Neuronal stem cell (in vitro differentiated cells): ENCODE measurements at regions not wholly inside any gene's neighbourhood (a gene's known extent, or its start where the extent isn't known, plus 50 kb on each side); places are given as distances from the start of the nearest gene placed in this dataset.

Experiments
- DNase-seq: peaks from one replicate; pipeline ENCODE4 v3.0.0-alpha.2; 2013; ENCODE audit warnings: low spot score
- H2AFZ ChIP-seq: one replicate; pipeline ENCODE4 v1.6.1; 2013; ENCODE audit warnings: mild to moderate bottlenecking, low read length, inconsistent platforms
- H2AK5ac ChIP-seq: 2 replicates; pipeline ENCODE4 v1.6.1; 2013; ENCODE audit warnings: low read depth, mild to moderate bottlenecking, inconsistent platforms, low read length, moderate library complexity, mixed read lengths
- H2BK120ac ChIP-seq: 2 replicates; pipeline ENCODE4 v1.6.1; 2013; ENCODE audit warnings: low read depth, mild to moderate bottlenecking, inconsistent platforms, low read length, moderate library complexity, mixed read lengths
- H2BK12ac ChIP-seq: one replicate; pipeline ENCODE4 v1.6.1; 2013; ENCODE audit warnings: low read length, inconsistent platforms
- H2BK15ac ChIP-seq: 2 replicates; pipeline ENCODE4 v1.6.1; 2013; ENCODE audit warnings: mild to moderate bottlenecking, low read length, inconsistent platforms, mixed read lengths
- H2BK5ac ChIP-seq: one replicate; pipeline ENCODE4 v1.6.1; 2013; ENCODE audit warnings: inconsistent platforms, mild to moderate bottlenecking, low read length, moderate library complexity
- H3K14ac ChIP-seq: one replicate; pipeline ENCODE4 v1.6.1; 2013; ENCODE audit warnings: low read length, inconsistent platforms
- H3K18ac ChIP-seq: 2 replicates; pipeline ENCODE4 v1.6.1; 2013; ENCODE audit warnings: low read length, inconsistent platforms
- H3K23ac ChIP-seq: 2 replicates; pipeline ENCODE4 v1.6.1; 2013; ENCODE audit warnings: low read depth, mild to moderate bottlenecking, mixed read lengths, low read length, inconsistent platforms; ENCODE audit not compliant: poor library complexity
- H3K27ac ChIP-seq: replicated peaks from 3 replicates; pipeline ENCODE4 v1.5.1; 2013; ENCODE audit warnings: low read length, inconsistent platforms
- H3K27me3 ChIP-seq, 3 experiments: 2 replicates each; pipeline ENCODE4 v1.6.1; 2013; ENCODE audit warnings: low read length in 3 of 3, mild to moderate bottlenecking in 2 of 3, inconsistent platforms in 1 of 3, low read depth in 1 of 3, mixed read lengths in 1 of 3, moderate library complexity in 1 of 3; ENCODE audit not compliant: control insufficient read depth in 3 of 3, insufficient read depth in 3 of 3
- H3K36me3 ChIP-seq, 2 donors: replicated peaks in 1 of 2; 2 replicates each; pipeline ENCODE4 v1.6.1; 2013; ENCODE audit warnings: low read length in 2 of 2; ENCODE audit not compliant: control insufficient read depth in 2 of 2, insufficient read depth in 2 of 2
- H3K4ac ChIP-seq: 2 replicates; pipeline ENCODE4 v1.6.1; 2013; ENCODE audit warnings: inconsistent platforms, mild to moderate bottlenecking, low read length, moderate library complexity
- H3K4me1 ChIP-seq, 2 donors: 1 replicate in 1 of 2; 2 replicates in 1 of 2; pipeline ENCODE4 v1.6.1; 2013; ENCODE audit warnings: low read length in 2 of 2, low read depth in 1 of 2; ENCODE audit not compliant: control insufficient read depth in 2 of 2, insufficient read depth in 1 of 2
- H3K4me2 ChIP-seq: one replicate; pipeline ENCODE4 v1.6.1; 2013; ENCODE audit warnings: mild to moderate bottlenecking, low read length, inconsistent platforms; ENCODE audit not compliant: insufficient read depth, poor library complexity, severe bottlenecking
- H3K4me3 ChIP-seq, 2 donors: 2 replicates each; pipeline ENCODE4 v1.5.1; 2013; ENCODE audit warnings: low read length in 2 of 2, mild to moderate bottlenecking in 2 of 2, inconsistent platforms in 1 of 2, moderate library complexity in 1 of 2
- H3K79me1 ChIP-seq: one replicate; pipeline ENCODE4 v1.6.1; 2013; ENCODE audit warnings: low read depth, mild to moderate bottlenecking, inconsistent platforms, low read length, moderate library complexity
- H3K9ac ChIP-seq: one replicate; pipeline ENCODE4 v1.6.1; 2013; ENCODE audit warnings: mild to moderate bottlenecking, low read depth, low read length, inconsistent platforms; ENCODE audit not compliant: poor library complexity
- H3K9me3 ChIP-seq, 2 donors: replicated peaks in 1 of 2; 2 replicates each; pipeline versions ENCODE3 to v1.6.1; 2013; ENCODE audit warnings: low read length in 2 of 2, mild to moderate bottlenecking in 2 of 2, inconsistent platforms in 1 of 2, low read depth in 1 of 2, mixed read lengths in 1 of 2, moderate library complexity in 1 of 2; ENCODE audit not compliant: control insufficient read depth in 2 of 2, insufficient read depth in 1 of 2
- H4K8ac ChIP-seq: one replicate; pipeline ENCODE4 v1.6.1; 2013; ENCODE audit warnings: low read depth, mild to moderate bottlenecking, inconsistent platforms, low read length, moderate library complexity
- H4K91ac ChIP-seq: one replicate; pipeline ENCODE4 v1.6.1; 2013; ENCODE audit warnings: low read length, low read depth, mild to moderate bottlenecking, inconsistent platforms; ENCODE audit not compliant: poor library complexity
- WGBS, 2 donors: extraction: QIAGEN DNeasy Blood & Tissue Kit; methylation state at CpG; one replicate each; pipeline ENCODE4 v1.1.7; 2013; ENCODE audit warnings: missing lambda C conversion rate in 2 of 2, mixed read lengths in 1 of 2; ENCODE audit not compliant: insufficient read length in 2 of 2, insufficient replicate concordance in 1 of 2; ENCODE audit errors: extremely low coverage in 2 of 2; 5-methylcytosine and 5-hydroxymethylcytosine counted together

DNA sequence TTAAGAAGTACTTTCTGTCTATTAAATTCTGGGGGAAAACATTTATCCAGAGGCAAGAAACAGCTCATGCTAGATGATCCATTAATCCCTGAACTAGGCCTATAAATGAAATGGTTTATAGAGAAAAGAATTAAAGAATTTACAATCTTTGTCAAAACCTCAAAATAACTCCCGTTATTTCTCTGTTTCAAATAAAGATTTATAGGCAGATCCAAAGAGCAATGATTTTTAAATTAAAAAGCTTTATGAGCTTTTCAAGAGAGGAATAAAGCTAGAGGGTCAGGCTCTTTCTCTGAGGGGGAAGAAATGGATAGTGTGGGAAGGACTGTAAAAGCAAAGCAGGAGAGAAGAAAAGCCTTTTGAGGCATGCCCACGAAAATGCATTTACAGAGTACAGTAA is 82.5 kb upstream of the OGFRL1 start:
- Histone ChIP-seq H3K79me1 (no peaks in the 10 kb centered on the region), H2BK5ac (no peak overlapping the region), H3K14ac (no peak overlapping the region), H3K9me3 (no peaks in the 10 kb centered on the region), H3K4me1 (no peaks in the 10 kb centered on the region), H2BK12ac (no peak overlapping the region), H4K8ac (no peak overlapping the region), H3K9ac (no peak overlapping the region), H2AFZ (no peak overlapping the region), H3K4me2 (no peak overlapping the region), H3K4me3 (no peak overlapping the region), H2BK120ac (no peak overlapping the region), H3K23ac (no peak overlapping the region), H4K91ac (no peak overlapping the region), H3K27ac (no peak overlapping the region), H3K36me3 (no peaks in the 10 kb centered on the region), H2BK15ac (no peak overlapping the region), H3K27me3 (no peaks in the 10 kb centered on the region), H3K18ac (no peak overlapping the region), H3K4ac (no peak overlapping the region), H2AK5ac (no peak overlapping the region)
- no peak for DNase-seq
- WGBS, 2 donors = no CpG with 5 or more reads among the region's 2 CpGs

DNA sequence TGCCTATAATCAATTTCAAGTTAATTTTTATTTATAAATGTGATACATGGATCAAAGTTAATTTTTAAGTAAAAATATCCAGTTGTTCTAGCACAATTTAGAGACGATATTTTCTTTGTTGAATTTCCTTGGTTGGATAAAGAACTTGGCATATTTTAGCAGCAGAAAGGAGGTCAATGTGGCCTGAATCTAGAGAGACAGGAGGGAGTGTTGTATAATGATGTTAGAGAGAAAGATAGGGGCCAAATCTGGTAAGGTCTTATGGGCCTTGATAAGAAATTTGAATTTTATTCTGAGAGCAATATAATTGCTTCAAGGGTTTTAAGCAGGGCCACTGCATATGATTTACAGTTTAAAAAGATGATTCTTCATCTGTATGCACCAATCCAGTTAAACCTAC is 79.4 kb upstream of the OGFRL1 start:
- Histone ChIP-seq H3K36me3 (no peaks in the 10 kb centered on the region), H4K8ac (no peak overlapping the region), H3K14ac (no peak overlapping the region), H2AK5ac (no peak overlapping the region), H4K91ac (no peak overlapping the region), H3K27ac (no peak overlapping the region), H3K9me3 (no peaks in the 10 kb centered on the region), H3K9ac (no peak overlapping the region), H3K79me1 (no peaks in the 10 kb centered on the region), H3K4me1 (no peaks in the 10 kb centered on the region), H2AFZ (no peak overlapping the region), H3K4ac (no peak overlapping the region), H2BK120ac (no peak overlapping the region), H3K4me3 (no peak overlapping the region), H3K23ac (no peak overlapping the region), H3K4me2 (no peak overlapping the region), H3K27me3 (no peaks in the 10 kb centered on the region), H2BK12ac (no peak overlapping the region), H2BK5ac (no peak overlapping the region), H3K18ac (no peak overlapping the region), H2BK15ac (no peak overlapping the region)
- DNase-seq = no peak
- WGBS, 2 donors = no CpG with 5 or more reads among the region's 1 CpG

DNA sequence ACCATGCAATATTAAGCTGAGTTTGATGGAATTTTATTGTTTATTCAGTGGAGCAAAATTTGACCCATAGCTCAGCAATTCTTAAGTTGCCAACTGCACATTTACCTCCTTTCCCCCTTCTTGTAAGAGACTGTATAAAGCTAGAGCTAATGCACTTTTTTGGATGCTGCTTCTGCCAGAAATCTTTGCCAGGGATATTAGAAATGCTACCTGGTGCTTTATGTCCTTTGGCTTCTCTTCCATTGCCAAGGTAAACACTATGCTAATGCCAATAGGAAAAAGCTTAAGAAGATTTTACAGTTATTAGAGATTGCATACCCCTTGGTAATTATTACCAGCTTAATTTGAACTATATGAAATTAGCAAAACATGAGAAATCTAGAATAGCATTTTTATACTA is 79.0 kb upstream of the OGFRL1 start:
- no peak overlapping the region for H3K23ac ChIP-seq
- H3K18ac ChIP-seq = no peak overlapping the region
- H3K4me3 ChIP-seq = no peak overlapping the region
- H3K4me1 ChIP-seq = no peaks in the 10 kb centered on the region
- no peak overlapping the region for H3K27ac ChIP-seq
- H3K9ac ChIP-seq = no peak overlapping the region
- no peak overlapping the region for H2BK120ac ChIP-seq
- H2BK12ac ChIP-seq = no peak overlapping the region
- H2AK5ac ChIP-seq = no peak overlapping the region
- H2AFZ ChIP-seq = no peak overlapping the region
- no peak overlapping the region for H4K8ac ChIP-seq
- H4K91ac ChIP-seq = no peak overlapping the region
- no peaks in the 10 kb centered on the region for H3K79me1 ChIP-seq
- no peaks in the 10 kb centered on the region for H3K9me3 ChIP-seq
- H3K27me3 ChIP-seq = no peaks in the 10 kb centered on the region
- H2BK5ac ChIP-seq = no peak overlapping the region
- H3K4ac ChIP-seq = no peak overlapping the region
- no peaks in the 10 kb centered on the region for H3K36me3 ChIP-seq
- no peak for DNase-seq
- no peak overlapping the region for H2BK15ac ChIP-seq
- H3K4me2 ChIP-seq = no peak overlapping the region
- no peak overlapping the region for H3K14ac ChIP-seq

DNA sequence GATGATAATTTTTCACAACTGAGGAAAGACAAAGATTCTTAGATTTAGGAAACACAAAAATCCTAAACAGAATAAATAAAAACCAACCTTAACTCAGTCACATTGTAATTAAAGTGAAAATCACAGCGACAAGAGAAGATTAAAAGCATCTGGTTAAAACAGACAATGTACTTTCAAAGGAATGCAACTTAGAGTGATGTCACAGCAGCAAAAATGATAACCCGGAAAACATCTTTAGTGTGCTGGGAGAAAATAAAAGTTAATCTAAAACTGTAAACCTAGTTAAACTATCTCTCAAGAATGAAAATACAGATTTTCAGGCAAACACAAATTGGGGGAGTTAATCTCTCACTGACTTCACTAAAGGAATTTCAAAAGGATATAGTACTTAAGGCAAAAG is 76.8 kb upstream of the OGFRL1 start:
- no peak overlapping the region for H3K4ac ChIP-seq
- H3K27ac ChIP-seq = no peak overlapping the region

More for the DNA sequence above, 76.8 kb upstream of the OGFRL1 start:
- Histone ChIP-seq H2BK15ac (no peak overlapping the region), H3K79me1 (no peaks in the 10 kb centered on the region), H2AK5ac (no peak overlapping the region), H3K9me3 (no peaks in the 10 kb centered on the region), H3K23ac (no peak overlapping the region), H3K4me1 (no peaks in the 10 kb centered on the region), H4K8ac (no peak overlapping the region), H4K91ac (no peak overlapping the region), H3K4me3 (no peak overlapping the region), H2AFZ (no peak overlapping the region), H3K4me2 (no peak overlapping the region), H3K27me3 (no peaks in the 10 kb centered on the region), H2BK5ac (no peak overlapping the region), H3K36me3 (no peaks in the 10 kb centered on the region), H3K9ac (no peak overlapping the region), H2BK12ac (no peak overlapping the region), H3K18ac (no peak overlapping the region), H2BK120ac (no peak overlapping the region), H3K14ac (no peak overlapping the region)
- WGBS, 2 donors = no CpG with 5 or more reads among the region's 2 CpGs
- DNase-seq = no peak
